ENCODE measurements at regions not wholly inside any gene's neighbourhood (a gene's known extent, or its start where the extent isn't known, plus 50 kb on each side); places are given as distances from the start of the nearest gene placed in this dataset.

DNA sequence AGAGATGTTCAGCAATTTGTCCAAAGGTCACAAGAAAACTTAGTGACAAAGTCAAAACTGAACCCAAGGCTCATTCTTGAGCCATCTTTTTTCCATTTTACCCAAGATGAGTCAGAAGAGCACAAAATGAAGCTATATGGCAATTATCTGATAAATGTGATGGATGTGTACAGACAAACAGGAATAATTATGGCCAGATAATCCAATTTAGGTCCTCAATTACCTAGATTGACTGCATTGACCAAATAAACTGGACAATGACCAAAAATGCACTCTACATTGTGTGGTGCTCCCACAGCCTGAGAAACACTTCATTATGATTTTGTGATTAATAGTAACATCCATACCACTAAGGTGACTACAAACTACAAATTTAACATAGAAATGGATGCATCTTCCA lies 1105.8 kb downstream of the IGSF11 start:
- DNase-seq, result no peak

DNA sequence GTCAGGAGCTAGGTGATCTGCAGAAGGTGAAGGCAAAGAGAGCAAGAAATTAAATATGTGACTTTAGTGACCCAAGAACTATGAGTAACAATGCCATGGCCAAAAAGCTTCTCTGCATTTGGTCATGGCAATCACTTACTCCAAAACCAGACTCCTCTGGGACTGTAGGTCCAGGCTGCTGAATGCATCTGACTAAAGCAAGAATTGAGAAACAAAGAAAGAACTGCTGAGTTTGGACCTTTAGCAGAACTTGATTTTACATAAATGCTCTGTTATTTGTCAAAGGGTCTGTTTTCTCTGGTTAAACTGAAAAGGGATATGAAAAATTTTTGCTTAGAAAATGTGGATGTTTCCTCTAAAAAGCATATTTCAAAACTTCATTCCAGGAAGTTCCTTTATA lies 1102.2 kb downstream of the IGSF11 start:
- no peak for DNase-seq

DNA sequence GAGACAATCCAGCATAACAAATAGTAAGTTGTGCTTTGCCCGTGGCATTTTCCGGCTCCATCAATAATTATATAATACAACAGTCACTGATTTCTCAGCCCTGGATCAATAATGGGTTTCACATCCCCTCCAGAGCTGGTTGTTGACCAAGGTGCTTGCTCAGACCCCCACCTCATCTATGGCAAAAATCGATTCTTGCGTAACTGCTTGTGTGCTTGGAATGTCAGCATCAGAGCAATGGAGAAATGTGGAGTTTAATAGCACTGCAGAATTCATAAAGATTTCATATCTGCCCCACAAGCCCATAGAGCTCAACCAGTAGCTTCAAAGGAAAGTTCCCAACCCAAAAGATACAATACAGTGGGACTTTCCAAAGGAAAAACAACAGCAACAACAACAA lies 1098.5 kb downstream of the IGSF11 start:
- no peak for DNase-seq

DNA sequence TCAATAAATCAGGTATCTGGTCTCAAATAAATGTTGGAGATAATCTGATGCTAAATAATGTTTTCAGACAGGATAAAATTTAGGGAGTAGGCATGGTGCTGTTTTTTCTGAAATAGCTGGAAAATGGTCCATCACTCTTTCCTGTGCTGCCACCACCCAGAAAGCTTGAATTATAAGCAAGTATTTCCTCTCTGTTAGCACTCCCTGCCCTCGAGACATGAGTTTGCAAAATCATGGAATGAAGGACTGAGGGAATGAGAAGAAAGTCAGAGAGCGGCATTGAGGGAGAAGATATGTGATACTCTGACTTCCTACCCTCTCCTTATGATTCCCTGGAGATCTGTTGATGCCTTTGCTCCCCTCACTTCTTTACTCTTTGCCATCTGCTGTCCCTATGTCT lies 1095.7 kb downstream of the IGSF11 start:
- no peak for DNase-seq

DNA sequence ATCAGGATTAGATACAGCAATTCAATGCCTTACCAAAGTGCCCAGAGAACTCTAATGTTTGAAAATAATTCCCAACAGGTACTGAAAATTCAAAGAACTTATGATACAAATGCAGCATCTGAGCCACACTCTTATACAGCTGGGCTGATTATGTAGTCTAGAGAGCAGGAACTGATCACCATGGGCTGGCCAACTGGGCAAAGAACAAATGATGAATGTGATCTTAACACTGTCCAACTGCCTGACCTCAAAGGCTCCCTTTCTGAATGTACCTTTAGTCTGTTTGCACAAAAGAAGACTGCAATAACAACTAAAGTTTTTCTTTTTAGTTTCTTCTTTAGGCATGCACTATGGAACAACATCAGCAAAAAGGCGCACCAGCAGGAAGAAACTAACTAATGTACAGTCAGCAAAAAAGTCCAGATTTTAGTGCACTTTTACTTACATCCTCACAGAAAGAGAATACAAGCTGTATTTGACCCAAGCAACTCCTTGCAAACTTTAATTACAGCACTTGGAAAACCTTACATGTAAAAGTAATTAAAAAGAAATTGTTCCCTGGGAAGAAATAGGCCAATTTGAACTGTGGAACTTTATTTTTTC lies 1095.1 kb downstream of the IGSF11 start:
- no peak for DNase-seq

DNA sequence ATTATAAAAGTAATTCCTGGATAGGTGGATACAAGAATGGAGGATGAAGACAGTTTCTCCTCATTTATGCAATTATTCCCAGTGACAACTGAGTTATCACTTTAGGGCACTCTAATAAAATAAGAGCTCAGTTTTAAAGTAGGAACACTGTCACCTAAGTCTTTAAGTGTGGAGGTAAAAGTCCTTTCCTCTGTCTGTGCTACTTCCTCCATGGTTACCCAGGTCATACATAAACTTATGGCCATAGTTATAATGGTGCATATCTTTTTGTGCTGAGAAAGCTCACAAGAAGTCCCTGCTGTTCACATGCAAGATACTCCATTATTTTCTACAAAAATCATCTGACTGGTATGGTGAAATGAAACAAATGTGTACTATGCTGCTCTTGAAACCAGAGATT lies 1093.6 kb downstream of the IGSF11 start:
- DNase-seq, result no peak

DNA sequence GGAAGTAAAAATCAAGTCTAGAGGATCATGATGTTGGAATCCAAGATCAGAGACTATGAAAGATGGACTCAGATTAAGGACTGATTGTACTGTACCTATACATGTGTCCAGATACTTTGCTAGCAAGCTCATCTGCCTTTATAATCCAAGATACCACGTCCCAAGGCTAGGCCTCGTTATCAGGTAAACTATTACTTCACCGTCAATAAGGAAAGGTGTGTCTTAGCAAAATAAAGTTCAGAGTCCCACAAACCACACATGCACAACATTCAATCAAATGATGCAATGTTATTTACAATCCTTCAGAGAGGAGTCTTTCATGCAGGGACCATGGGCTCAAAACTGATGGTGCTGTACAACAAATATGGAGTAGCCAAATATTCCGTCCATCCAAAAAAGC lies 1092.9 kb downstream of the IGSF11 start:
- DNase-seq, result no peak

DNA sequence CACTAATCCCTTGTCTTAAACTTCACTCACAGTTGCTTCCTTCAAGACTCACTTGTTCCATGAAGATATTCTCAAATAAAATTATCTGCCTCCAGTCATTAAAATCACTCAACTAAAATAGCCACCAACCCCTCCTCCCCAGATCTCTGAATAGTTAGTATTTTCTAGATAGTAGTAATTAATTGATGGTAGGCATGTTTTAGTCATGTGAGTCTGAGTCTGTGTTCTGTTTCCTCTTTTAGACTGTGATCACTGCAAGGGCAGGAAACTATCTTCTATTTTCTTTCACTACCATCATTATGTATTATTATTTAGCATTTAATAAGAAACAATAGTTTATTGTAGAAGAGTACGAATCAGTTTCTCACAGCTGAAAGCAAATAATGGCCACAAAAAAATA lies 1080.5 kb downstream of the IGSF11 start:
- no peak for DNase-seq

DNA sequence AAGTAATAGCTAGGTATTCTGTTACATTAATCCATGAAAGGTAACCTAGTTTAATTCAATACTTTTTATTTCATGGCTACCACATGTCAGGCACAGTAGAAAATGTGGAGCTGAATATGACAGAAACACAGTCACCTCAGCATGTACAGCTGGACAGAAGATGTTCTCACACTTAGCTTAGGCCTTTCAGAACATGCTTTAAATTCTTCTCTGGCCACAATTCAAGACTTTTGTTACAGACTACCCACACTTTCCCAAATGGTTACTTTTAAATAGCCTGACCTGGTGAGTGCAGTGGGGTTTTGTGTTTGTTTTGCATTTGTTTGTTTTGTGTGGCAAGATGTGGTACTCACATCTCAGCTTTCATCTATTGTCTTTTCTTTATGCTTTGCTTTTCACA lies 1079.5 kb downstream of the IGSF11 start:
- no peak for DNase-seq

DNA sequence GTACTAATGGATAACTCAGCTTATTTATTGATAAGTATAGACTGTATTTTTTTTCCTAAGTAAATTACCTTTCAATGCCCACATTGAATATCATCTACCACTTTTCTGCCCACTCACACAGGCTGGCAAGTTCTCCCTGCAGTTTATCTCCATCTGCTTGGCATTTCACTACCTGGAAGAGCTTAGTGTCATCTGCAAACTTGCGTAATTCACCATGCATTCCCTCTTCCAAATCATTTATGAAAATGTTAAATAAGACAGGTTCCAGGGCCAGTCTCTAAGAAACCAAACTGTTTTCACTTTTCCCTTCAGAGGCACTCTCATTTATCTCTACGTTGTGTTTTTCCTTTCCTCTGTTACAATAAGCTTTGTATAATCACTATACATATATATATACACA lies 1076.6 kb downstream of the IGSF11 start:
- DNase-seq, result no peak

DNA sequence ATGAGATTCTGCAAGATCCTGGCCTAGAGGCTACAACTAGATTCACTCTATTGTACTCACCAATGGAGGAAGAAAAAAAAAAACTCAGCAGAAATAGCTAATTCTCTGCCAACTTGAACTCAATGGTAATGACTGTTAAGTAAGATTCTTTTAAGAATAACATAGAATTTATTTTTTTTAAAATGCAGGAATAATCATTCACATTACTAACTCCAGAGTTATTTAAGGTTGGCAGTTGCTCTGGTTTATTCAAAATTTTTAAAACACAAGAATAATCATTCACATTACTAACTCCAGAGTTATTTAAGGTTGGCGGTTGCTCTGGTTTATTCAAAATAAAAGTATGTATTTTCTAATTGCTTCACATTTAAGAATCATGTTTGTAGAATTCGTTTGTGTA lies 1071.9 kb downstream of the IGSF11 start:
- no peak for DNase-seq

DNA sequence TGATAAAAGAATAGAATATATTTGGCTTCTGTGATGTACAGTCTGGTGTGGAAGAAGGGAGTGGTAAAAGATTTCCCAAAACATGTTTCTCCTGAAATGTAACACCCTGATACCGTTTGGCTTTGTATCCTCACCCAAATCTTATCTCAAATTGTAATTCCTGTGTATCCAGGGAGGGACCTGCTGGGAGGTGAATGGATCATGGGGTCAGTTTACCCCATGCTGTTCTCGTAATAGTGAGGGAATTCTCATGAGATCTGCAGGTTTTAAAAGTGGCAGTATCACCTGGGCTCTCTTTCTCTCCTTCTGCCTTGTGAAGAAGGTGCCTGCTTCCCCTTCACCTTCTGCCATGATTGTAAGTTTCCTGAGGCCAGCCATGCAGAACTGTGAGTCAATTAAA lies 1070.8 kb downstream of the IGSF11 start:
- DNase-seq, result no peak

DNA sequence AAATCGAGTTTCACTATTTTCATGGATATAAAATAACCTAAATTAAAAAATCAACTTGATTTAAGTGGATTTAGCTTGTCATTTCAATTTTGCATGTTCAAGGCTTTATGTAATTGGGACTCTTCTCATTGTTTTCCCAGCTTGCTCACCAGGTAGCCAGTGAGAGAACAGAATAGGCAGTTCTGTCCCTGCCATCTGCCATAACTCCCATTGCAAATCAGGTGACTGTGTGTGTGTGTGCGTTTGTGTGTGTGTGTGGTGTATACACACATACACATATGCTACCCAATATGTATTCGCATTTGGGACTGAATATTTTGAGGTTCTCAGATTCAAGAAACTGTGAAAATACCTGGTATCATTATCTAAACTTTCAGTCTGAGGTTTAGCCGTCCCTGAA lies 1069.8 kb downstream of the IGSF11 start:
- no peak for DNase-seq

DNA sequence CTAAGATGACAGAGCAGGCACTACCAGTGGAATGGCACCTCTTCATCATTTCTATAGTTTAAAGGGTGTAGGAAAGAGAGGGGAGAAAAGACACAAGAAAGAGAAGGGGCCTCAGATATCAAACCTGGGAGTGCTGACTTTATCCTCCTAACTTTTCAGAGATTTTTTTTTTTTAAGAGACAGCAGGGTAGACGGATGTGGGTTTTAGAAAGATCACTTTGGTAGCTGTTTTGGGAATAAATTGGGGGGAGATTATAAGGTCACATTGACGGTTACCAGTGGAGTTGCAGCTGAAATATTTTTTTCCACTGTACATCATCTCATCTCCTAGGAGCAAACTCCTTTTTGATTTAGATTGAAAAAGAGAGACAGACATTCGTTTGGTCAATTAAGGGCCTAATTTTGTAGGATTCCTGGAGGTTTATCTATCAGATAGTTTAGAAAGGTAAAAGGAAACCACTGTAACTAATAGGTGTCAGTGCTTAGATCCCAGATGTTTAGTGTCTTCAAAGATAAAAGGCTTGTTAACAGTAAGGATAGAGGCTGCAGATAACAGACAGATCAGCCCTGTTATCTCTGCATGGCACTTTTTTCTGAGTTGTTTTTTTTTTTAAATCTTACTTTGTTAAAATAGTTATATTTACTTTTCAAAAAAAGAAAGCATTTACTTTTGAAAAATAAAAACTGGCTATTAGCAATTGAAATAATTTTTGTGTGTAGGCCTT lies 1057.0 kb downstream of the IGSF11 start:
- DNase-seq, result no peak

DNA sequence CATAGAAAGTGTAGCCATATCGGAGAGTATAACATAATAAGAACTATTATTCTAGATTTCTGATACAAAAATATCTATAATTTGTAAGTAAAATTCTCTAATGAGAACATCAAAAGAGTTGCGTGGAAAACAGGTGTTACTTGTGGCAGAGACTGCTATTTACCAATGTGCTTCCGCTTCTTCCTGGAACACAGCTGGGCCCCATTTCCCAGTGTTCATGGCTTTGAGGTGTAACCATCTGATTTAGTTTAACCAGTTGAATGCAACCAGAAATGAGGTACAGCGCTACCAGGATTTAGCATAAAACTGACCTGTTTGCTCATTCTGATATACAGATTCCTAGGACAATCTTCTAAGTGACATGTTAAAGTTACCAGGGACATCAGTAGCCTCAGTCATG lies 1055.2 kb downstream of the IGSF11 start:
- DNase-seq, result no peak

DNA sequence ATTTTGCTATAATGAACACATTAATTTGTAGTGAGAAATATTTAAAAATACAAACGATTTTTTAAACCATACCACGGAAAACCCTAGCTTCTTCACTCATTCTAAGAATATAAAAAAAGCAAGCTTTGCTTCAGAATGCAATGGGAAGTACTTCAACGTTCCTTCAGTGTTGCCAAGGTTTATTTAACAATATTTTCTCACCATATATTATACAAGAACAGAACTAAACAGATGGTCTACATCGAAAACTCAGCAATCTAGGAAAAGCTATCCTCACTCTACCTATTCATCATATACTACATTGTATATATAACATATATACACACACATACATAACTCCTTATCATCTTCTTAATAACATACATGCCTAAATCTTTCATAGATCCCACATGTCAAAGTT lies 1047.4 kb downstream of the IGSF11 start:
- no peak for DNase-seq

DNA sequence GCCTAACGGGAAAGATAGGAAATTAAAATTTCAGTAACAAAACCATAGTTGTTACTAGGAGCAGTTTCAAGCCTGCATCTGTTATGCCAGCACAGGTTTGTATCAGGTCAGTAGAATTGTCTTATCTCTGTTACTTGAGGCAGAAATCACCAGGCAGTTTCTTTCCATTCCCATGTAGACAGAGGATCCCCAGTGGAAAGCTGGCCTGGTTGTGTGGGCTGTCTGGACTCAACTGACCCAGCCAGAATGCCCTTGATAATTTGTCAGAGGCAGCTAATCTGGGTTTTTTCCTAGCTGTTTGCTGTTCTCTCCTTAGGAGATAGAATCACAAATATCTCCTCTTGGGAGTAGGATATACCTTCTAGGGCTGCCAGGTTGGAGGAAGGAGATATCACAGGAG lies 1044.7 kb downstream of the IGSF11 start:
- DNase-seq, result no peak

DNA sequence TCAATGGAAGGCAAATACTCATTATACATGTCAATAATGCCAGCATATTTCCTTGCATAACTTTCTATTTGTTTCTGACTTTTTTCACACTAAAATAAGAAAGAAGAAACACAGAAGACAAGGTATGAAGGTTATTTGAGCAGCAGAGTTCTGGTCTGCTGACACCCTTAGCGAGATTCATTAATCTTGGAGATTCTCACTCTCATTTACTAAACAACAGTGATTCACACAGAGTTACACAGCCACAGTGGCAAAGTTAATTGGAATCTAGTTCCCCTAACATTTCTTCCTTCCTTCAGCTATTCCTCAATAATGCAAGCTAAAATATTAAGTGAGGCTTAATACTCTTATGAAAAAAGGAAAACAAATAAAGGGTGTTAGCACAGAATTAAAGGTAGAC lies 1044.0 kb downstream of the IGSF11 start:
- DNase-seq, result no peak

DNA sequence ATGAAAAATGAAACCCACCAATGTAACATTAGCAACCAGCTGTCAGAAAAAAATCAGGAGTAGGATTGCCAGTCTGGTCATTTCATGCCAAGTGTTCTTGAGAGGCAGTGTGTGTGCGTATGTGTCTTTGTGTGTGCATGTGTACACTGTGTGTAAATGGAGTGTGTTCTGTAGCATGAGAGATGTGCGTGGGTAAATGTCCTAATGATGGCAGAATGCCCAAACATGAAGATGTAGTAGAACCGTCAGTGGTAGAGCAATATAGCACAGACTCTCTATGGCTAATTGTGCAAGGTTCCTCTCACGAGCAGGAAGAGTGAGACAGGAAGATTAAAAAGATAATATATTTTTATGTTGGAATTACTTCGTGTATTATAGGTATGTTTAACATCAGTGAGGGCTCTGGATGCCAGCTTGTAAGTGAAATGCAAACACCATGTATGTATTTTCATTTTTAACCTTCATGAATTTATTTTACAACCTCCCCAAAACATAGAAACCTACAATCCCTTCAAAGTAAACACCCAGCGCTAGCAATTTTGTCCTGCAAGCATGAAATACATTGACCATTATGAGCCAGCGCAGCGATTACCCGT lies 1038.7 kb downstream of the IGSF11 start:
- DNase-seq, result no peak

DNA sequence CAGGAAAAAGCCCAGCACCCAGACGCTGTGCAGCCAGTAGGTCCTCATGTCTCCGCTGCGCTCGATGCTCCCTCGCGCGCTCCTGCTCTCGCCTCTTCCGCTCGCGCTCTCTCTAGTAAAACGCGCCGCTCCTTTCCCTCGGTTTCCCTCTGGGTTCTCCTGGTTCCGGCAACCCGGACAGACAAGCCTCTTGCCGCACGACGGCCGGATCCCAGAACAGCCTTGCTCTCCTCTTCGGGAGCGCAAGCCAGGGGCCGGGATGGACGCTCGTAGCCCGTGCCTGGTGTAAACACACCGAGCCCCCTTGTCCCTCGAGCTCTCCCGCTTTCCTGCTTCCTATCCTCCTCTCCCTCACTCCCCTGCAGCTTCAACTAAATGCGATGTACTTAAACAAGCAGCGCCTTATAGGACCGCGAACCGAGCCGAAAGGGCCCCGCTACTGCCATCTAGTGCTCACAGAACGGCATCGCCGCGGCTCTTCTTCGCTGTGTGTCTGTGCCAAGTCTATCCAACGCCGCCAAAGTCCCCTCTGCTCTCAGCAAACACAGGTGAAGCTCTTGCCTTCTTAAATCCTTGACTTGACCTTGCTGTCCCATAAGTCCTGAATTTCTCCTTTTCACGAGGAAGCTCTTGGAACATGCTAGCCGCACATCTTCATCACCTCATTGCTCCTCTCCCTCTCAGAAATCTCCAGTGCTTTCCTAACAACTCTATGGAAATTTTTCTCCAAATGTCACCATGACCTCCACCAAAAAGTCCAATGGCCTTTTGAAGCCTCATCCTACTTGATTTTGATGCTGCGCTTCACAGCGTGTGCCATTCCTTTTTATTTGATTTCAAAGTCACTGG lies 1037.2 kb downstream of the IGSF11 start:
- peak; percentile 75 for DNase-seq

DNA sequence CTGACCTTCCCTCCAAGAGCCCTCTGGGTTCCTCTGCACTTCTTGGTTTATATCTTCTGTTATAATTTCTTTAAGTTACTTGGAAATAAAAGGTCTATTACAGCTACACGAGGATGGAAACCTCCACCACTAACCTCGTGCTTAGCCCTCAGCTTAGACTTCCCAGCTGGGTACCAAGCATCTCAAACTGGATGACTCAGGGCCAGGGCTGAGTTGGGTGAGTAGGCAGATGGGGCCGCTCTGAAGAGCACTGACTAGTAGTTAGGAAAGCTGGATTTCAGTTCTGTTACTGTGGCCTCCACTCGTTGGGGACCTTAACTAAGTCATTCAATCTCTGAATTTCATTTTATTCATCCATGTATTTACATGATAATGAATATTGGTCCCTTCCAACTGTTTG lies 1036.6 kb downstream of the IGSF11 start:
- DNase-seq, result no peak

DNA sequence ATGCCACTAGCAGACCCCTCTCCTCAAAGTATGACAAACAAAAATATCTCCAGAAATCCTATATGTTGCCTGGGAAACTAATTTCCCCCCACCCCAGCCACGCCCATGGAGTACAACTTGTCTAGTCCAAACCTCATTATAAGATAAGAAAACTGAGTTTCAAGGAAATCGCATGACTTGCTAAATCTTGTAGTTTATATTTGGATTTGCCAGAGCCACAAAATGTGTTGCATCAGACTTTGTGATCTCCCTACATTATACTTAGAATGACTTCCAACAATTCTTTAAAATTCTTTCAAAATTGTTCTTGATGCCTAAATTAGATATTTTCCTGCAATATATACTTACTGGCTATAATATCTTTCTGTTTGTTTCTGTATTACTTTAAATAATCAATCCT lies 1034.4 kb downstream of the IGSF11 start:
- DNase-seq, result no peak

DNA sequence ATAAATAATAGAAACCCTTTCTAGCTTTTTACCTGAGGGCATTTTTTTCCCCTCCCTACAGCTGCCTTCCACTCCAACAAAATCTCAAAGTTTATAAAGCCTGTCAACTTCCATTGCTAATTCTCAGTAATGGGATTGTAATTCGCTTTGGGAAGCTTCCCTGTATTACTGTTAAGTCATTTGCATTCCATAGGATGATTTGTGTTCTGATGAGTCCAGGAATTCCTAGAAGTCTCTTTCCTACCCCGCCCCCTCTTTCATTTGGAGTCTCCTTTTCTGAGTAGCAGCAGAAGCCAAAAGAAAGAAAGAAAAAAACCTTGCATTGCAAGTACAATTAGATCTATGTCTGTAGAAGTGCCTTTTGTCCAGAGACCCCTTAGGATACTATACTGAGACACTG lies 1033.3 kb downstream of the IGSF11 start:
- DNase-seq, result no peak

DNA sequence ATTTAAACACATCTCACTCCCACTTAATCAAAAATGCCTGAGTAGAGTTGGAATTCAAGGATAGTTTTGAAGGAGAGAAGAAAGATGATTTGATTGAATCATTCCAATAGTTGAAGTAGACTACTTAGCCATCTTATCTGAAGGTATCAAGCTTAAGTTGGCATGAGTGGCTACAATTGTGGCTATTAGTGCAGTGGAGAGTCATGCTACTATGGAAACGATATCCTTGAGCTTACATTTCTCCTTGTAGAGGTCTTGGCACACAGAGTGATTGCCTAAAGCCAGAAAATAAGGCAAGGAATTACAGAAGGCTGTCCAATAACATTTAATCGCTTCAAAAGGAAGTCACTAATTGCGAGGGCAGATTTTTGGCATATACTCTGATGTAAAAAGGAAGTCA lies 1022.7 kb downstream of the IGSF11 start:
- no peak for DNase-seq
